Activated CD4-positive, alpha-beta T cell treated with anti-CD3 and anti-CD28 coated beads, Interleukin-2, amount 50 U/mL, for 48 hours (primary cell): ENCODE measurements at regions not wholly inside any gene's neighbourhood (a gene's known extent, or its start where the extent isn't known, plus 50 kb on each side); places are given as distances from the start of the nearest gene placed in this dataset.

Source experiments
- DNase-seq, 2 experiments: peaks; one replicate each; pipeline ENCODE4 v3.0.0-alpha.2; 2020

- DNase-seq: no peak
Measured at GRCh38 chr6:28709478-28710349, 184.0 kb downstream of the GPX5 start.

GRCh38 chr6:28710466-28711191 lies 184.9 kb downstream of the GPX5 start:
- no peak for DNase-seq

GRCh38 chr6:28711325-28711724 lies 185.6 kb downstream of the GPX5 start:
- DNase-seq: no peak

GRCh38 chr6:28711788-28712341 lies 186.2 kb downstream of the GPX5 start:
- no peak for DNase-seq

- DNase-seq: no peak
Measured at GRCh38 chr6:28712982-28713381, 187.3 kb downstream of the GPX5 start.

GRCh38 chr6:28719275-28719940 lies 193.7 kb downstream of the GPX5 start:
- peak; percentile 45 to 52 for DNase-seq

- DNase-seq: no peak
Measured at GRCh38 chr6:28720357-28721231, 194.9 kb downstream of the GPX5 start.

- DNase-seq: no peak
Measured at GRCh38 chr6:28721372-28721771, 195.7 kb downstream of the GPX5 start.

GRCh38 chr6:28724395-28724794 lies 198.7 kb downstream of the GPX5 start:
- no peak for DNase-seq

GRCh38 chr6:28725274-28725809 lies 198.4 kb downstream of the TRIM27 start:
- DNase-seq: no peak

GRCh38 chr6:28725890-28726348 lies 197.9 kb downstream of the TRIM27 start:
- DNase-seq: no peak

GRCh38 chr6:28726569-28727309 lies 197.0 kb downstream of the TRIM27 start:
- no peak for DNase-seq

GRCh38 chr6:28727559-28728211 lies 196.1 kb downstream of the TRIM27 start:
- no peak for DNase-seq

GRCh38 chr6:28729501-28730402 lies 194.0 kb downstream of the TRIM27 start:
- no peak for DNase-seq

GRCh38 chr6:28732052-28732451 lies 191.7 kb downstream of the TRIM27 start:
- no peak for DNase-seq

GRCh38 chr6:28734443-28734959 lies 189.3 kb downstream of the TRIM27 start:
- no peak for DNase-seq

GRCh38 chr6:28736121-28736520 lies 187.7 kb downstream of the TRIM27 start:
- DNase-seq: no peak

GRCh38 chr6:28737750-28738395 lies 185.9 kb downstream of the TRIM27 start:
- DNase-seq: no peak

- DNase-seq: no peak
Measured at GRCh38 chr6:28738396-28738765, 185.4 kb downstream of the TRIM27 start.
